Endothelial cell of umbilical vein (primary cell): ENCODE measurements at regions not wholly inside any gene's neighbourhood (a gene's known extent, or its start where the extent isn't known, plus 50 kb on each side); places are given as distances from the start of the nearest gene placed in this dataset.

Source experiments
- BruUV-seq: library from RNA; stranded (reverse); fragments of 400-500 nt; replicated peaks from 2 replicates; lab custom pipeline; 2021; lab: Mats Ljungman, UMichigan
- CTCF ChIA-PET: fragments of 300-600, 350-600 bp; sonication (Branson Sonifier 250); formaldehyde crosslinking; loops from one replicate; lab custom pipeline; 2021; ENCODE audit warnings: antibody characterized with exemption, inconsistent platforms; lab: Charles Lee
- POLR2A ChIA-PET: fragments of 300-600, 350-600 bp; sonication (Branson Sonifier 250); formaldehyde crosslinking; loops from one replicate; lab custom pipeline; 2021; ENCODE audit warnings: antibody characterized with exemption, inconsistent platforms; lab: Charles Lee
- DNase-seq: peaks from one replicate; pipeline ENCODE4 v3.0.0-alpha.2; 2011; ENCODE audit warnings: low read depth, low spot score
- FAIRE-seq: peaks from 2 replicates; lab custom pipeline; 2011; peaks lifted over from hg19 to GRCh38; lab: Jason Lieb, UNC
- H2AFZ ChIP-seq: 2 replicates; pipeline ENCODE4 v1.6.0; 2012; ENCODE audit warnings: low read depth, low read length, control low read depth, inconsistent platforms
- H3K27ac ChIP-seq: 2 replicates; pipeline ENCODE4 v1.5.1; 2011; ENCODE audit warnings: low read depth, mild to moderate bottlenecking, control low read depth, low read length, moderate library complexity; ENCODE audit not compliant: insufficient read depth
- H3K27me3 ChIP-seq, 2 experiments: 2 replicates each; pipeline versions ENCODE4 v1.6.0 to v1.6.1; 2011; ENCODE audit warnings: low read length in 2 of 2, mixed read lengths in 1 of 2; ENCODE audit not compliant: control insufficient read depth in 2 of 2, insufficient read depth in 2 of 2
- H3K36me3 ChIP-seq, 2 experiments: 2 replicates in 1 of 2; 3 replicates in 1 of 2; pipeline ENCODE4 v1.5.1; 2011; ENCODE audit warnings: low read length in 2 of 2, mild to moderate bottlenecking in 1 of 2, moderate library complexity in 1 of 2; ENCODE audit not compliant: control insufficient read depth in 2 of 2, insufficient read depth in 2 of 2; ENCODE audit errors: extremely low read depth in 1 of 2
- H3K4me1 ChIP-seq: 3 replicates; pipeline ENCODE4 v1.5.1; 2011; ENCODE audit warnings: mild to moderate bottlenecking, low read length; ENCODE audit not compliant: control insufficient read depth, insufficient read depth; ENCODE audit errors: extremely low read depth
- H3K4me2 ChIP-seq: 2 replicates; pipeline ENCODE4 v1.6.1; 2011; ENCODE audit warnings: low read length, control low read depth, mixed read lengths; ENCODE audit not compliant: insufficient read depth
- H3K4me3 ChIP-seq, 3 experiments: fragments of 200-600 bp in 1 of 3; sonication (generic), shearing (Covaris generic) in 1 of 3; replicated peaks in 1 of 3; 2 replicates each; pipeline ENCODE4 v1.5.1; 2011 to 2016; ENCODE audit warnings: control low read depth in 3 of 3, low read length in 3 of 3, mild to moderate bottlenecking in 2 of 3, inconsistent platforms in 1 of 3, low read depth in 1 of 3, moderate library complexity in 1 of 3; ENCODE audit not compliant: insufficient read depth in 1 of 3
- H3K79me2 ChIP-seq: 2 replicates; pipeline ENCODE4 v1.6.0; 2012; ENCODE audit warnings: low read length, inconsistent platforms; ENCODE audit not compliant: control insufficient read depth, insufficient read depth
- H3K9ac ChIP-seq: replicated peaks from 2 replicates; pipeline ENCODE3; 2011; ENCODE audit warnings: low read length, control low read depth; ENCODE audit not compliant: insufficient read depth; ENCODE audit errors: extremely low read depth
- H3K9me1 ChIP-seq: replicated peaks from 3 replicates; pipeline ENCODE4 v1.6.0; 2011; ENCODE audit warnings: mild to moderate bottlenecking, low read length; ENCODE audit not compliant: control insufficient read depth, insufficient read depth; ENCODE audit errors: extremely low read depth
- H3K9me3 ChIP-seq: replicated peaks from 2 replicates; pipeline ENCODE4 v1.5.1; 2012; ENCODE audit warnings: low read length, inconsistent platforms; ENCODE audit not compliant: control insufficient read depth, insufficient read depth
- H4K20me1 ChIP-seq: replicated peaks from 2 replicates; pipeline ENCODE3; 2011; ENCODE audit warnings: mild to moderate bottlenecking, low read length; ENCODE audit not compliant: control insufficient read depth, insufficient read depth; ENCODE audit errors: extremely low read depth
- EZH2 ChIP-seq: IDR thresholded peaks from 2 replicates; pipeline ENCODE4 v1.6.1; 2012; ENCODE audit warnings: borderline replicate concordance, low read depth, mild to moderate bottlenecking, moderate library complexity, low read length, inconsistent platforms; ENCODE audit not compliant: severe bottlenecking
- FOS ChIP-seq: IDR thresholded peaks from 2 replicates; pipeline ENCODE4 v1.6.1; 2011; ENCODE audit warnings: mild to moderate bottlenecking, low read length, moderate library complexity, borderline replicate concordance; ENCODE audit not compliant: insufficient read depth
- GATA2 ChIP-seq: IDR thresholded peaks from 2 replicates; pipeline ENCODE4 v1.7.0; 2011; ENCODE audit warnings: low read depth, mild to moderate bottlenecking, moderate library complexity, mixed read lengths, low read length; ENCODE audit not compliant: insufficient read length, insufficient read depth
- JUN ChIP-seq: IDR thresholded peaks from 2 replicates; pipeline ENCODE4 v1.6.1; 2011; ENCODE audit warnings: borderline replicate concordance, low read depth; ENCODE audit not compliant: insufficient read length, insufficient read depth
- MAX ChIP-seq: IDR thresholded peaks from 2 replicates; pipeline ENCODE4 v1.6.1; 2011; ENCODE audit not compliant: insufficient read depth, insufficient read length
- MYC ChIP-seq: IDR thresholded peaks from one replicate; pipeline ENCODE4 v1.6.1; 2011; ENCODE audit warnings: mild to moderate bottlenecking, low read depth, low read length
- POLR2A ChIP-seq: IDR thresholded peaks from 2 replicates; pipeline ENCODE4 v1.6.1; 2012; ENCODE audit warnings: low read depth, mild to moderate bottlenecking, control low read depth, low read length
- POLR2AphosphoS5 ChIP-seq: IDR thresholded peaks from 2 replicates; pipeline ENCODE4 v1.6.1; 2012; ENCODE audit warnings: low read depth, mild to moderate bottlenecking, control low read depth, low read length, moderate library complexity; ENCODE audit not compliant: insufficient read depth
- dilution Hi-C: fragments of 300-500 bp; cut with MboI; formaldehyde crosslinking; loops from one replicate; pipeline ENCODE4 v1.15.0; 2019; ENCODE audit warnings: low sequenced_read_pairs; ENCODE audit not compliant: extremely low pct_ligation_motif_present
- intact Hi-C: fragments of 100-400 bp; cut with micrococcal nuclease; formaldehyde crosslinking; loops from one replicate; pipeline ENCODE4 v1.10.0; 2022
- TF ChIP-seq, protein P1 (sequence below), 2 donors: IDR thresholded peaks; 1 replicate in 1 of 2; 2 replicates in 1 of 2; pipeline ENCODE4 v1.5.1; 2011; ENCODE audit warnings: low read length in 2 of 2, mild to moderate bottlenecking in 2 of 2, moderate library complexity in 2 of 2, control low read depth in 1 of 2, inconsistent platforms in 1 of 2, low read depth in 1 of 2; ENCODE audit not compliant: insufficient read depth in 1 of 2; ENCODE audit errors: extremely low read depth in 1 of 2

GRCh38 chr4:81679315-81679714, 207.6 kb upstream of the RASGEF1B start:
- Histone ChIP-seq H3K27ac (no peak overlapping the region), H4K20me1 (no peaks in the 10 kb centered on the region), H3K79me2 (no peaks in the 10 kb centered on the region), H3K27me3 (no peaks in the 10 kb centered on the region), H3K4me3 (no peak overlapping the region), H3K4me2 (no peak overlapping the region), H3K36me3 (no peaks in the 10 kb centered on the region), H3K9ac (no peak overlapping the region), H3K4me1 (no peaks in the 10 kb centered on the region), H2AFZ (no peak overlapping the region), H3K9me1 (no peaks in the 10 kb centered on the region), H3K9me3 (no peaks in the 10 kb centered on the region)
- ChIA-PET CTCF (no interaction called here), POLR2A (no interaction called here)
- no peak for FAIRE-seq
- no peak for TF ChIP-seq POLR2AphosphoS5
- TF ChIP-seq EZH2: no peak
- no peak for TF ChIP-seq GATA2
- TF ChIP-seq MYC: no peak
- TF ChIP-seq, protein P1, sequence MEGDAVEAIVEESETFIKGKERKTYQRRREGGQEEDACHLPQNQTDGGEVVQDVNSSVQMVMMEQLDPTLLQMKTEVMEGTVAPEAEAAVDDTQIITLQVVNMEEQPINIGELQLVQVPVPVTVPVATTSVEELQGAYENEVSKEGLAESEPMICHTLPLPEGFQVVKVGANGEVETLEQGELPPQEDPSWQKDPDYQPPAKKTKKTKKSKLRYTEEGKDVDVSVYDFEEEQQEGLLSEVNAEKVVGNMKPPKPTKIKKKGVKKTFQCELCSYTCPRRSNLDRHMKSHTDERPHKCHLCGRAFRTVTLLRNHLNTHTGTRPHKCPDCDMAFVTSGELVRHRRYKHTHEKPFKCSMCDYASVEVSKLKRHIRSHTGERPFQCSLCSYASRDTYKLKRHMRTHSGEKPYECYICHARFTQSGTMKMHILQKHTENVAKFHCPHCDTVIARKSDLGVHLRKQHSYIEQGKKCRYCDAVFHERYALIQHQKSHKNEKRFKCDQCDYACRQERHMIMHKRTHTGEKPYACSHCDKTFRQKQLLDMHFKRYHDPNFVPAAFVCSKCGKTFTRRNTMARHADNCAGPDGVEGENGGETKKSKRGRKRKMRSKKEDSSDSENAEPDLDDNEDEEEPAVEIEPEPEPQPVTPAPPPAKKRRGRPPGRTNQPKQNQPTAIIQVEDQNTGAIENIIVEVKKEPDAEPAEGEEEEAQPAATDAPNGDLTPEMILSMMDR (IDR thresholded peaks at IDR 0.05; ENCODE audit: extremely low read depth in 1 of 2, insufficient read depth in 1 of 2, low read depth in 1 of 2, low read length in 2 of 2): no peak
- TF ChIP-seq POLR2A: no peak
- TF ChIP-seq JUN: no peak
- TF ChIP-seq FOS: no peak
- TF ChIP-seq MAX: no peak
- intact Hi-C loops: no loop called here
- no peak for DNase-seq
- dilution Hi-C loops: no loop called here
- BruUV-seq: no TSS peak
